A673 (cell line): ENCODE measurements at regions not wholly inside any gene's neighbourhood (a gene's known extent, or its start where the extent isn't known, plus 50 kb on each side); places are given as distances from the start of the nearest gene placed in this dataset.
"Not testable (repeated sequence)": the region's sequence is repeated elsewhere in the genome, so short reads cannot be mapped to it uniquely, and the experiment has no call there.

ENCODE experiments used
- BruUV-seq: library from RNA; stranded (reverse); fragments of 400-500 nt; replicated peaks from 2 replicates; lab custom pipeline; 2021; lab: Mats Ljungman, UMichigan
- CTCF ChIA-PET: fragments of 300-600 bp; sonication (Branson Sonifier 250); formaldehyde crosslinking; loops from one replicate; lab custom pipeline; 2022; ENCODE audit warnings: antibody characterized with exemption; lab: Charles Lee
- POLR2A ChIA-PET: fragments of 300-600 bp; sonication (Branson Sonifier 250); formaldehyde crosslinking; loops from one replicate; lab custom pipeline; 2022; ENCODE audit warnings: antibody characterized with exemption; ENCODE audit not compliant: low non-redundant PET; lab: Charles Lee
- DNase-seq: peaks from one replicate; pipeline ENCODE4 v3.0.0-alpha.2; 2015; ENCODE audit warnings: low spot score
- H3K27ac ChIP-seq: fragments of 200-600 bp; sonication (generic); 2 replicates; pipeline ENCODE4 v1.5.1; 2016; ENCODE audit warnings: mixed run types, low read depth, mild to moderate bottlenecking, mixed read lengths, antibody characterized with exemption, low read length; ENCODE audit not compliant: poor library complexity, severe bottlenecking
- H3K27me3 ChIP-seq: fragments of 200-600 bp; sonication (generic); replicated peaks from 2 replicates; pipeline ENCODE4 v1.6.1; 2017; ENCODE audit warnings: mixed run types, low read depth, mild to moderate bottlenecking, mixed read lengths, antibody characterized with exemption, low read length; ENCODE audit not compliant: insufficient read depth, poor library complexity
- H3K36me3 ChIP-seq: fragments of 200-600 bp; sonication (generic); 2 replicates; pipeline ENCODE4 v1.6.1; 2016; ENCODE audit warnings: mixed run types, mild to moderate bottlenecking, mixed read lengths, antibody characterized with exemption, low read length; ENCODE audit not compliant: insufficient read depth, poor library complexity, severe bottlenecking
- H3K4me1 ChIP-seq: fragments of 200-600 bp; sonication (generic); 2 replicates; pipeline ENCODE4 v1.6.1; 2017; ENCODE audit warnings: mixed run types, mild to moderate bottlenecking, mixed read lengths, antibody characterized with exemption, low read length; ENCODE audit not compliant: insufficient read depth, poor library complexity, severe bottlenecking
- H3K4me3 ChIP-seq: fragments of 200-600 bp; sonication (generic); 2 replicates; pipeline ENCODE4 v1.5.1; 2016; ENCODE audit warnings: low read depth, mixed run types, mild to moderate bottlenecking, mixed read lengths, low read length; ENCODE audit not compliant: poor library complexity, severe bottlenecking
- H3K9me3 ChIP-seq: fragments of 200-600 bp; sonication (generic); 2 replicates; pipeline ENCODE4 v1.6.1; 2016; ENCODE audit warnings: mixed run types, low read depth, mild to moderate bottlenecking, mixed read lengths, antibody characterized with exemption, low read length; ENCODE audit not compliant: poor library complexity, severe bottlenecking
- EZH2 ChIP-seq: fragments of 200-600 bp; sonication (generic); IDR thresholded peaks from 2 replicates; pipeline ENCODE4 v1.6.1; 2017; ENCODE audit warnings: borderline replicate concordance, low read depth, mild to moderate bottlenecking, mixed read lengths, antibody characterized with exemption, low read length; ENCODE audit not compliant: poor library complexity, severe bottlenecking
- intact Hi-C: fragments of 100-400 bp; cut with micrococcal nuclease; formaldehyde crosslinking; loops from one replicate; pipeline ENCODE4 v1.10.0; 2022; ENCODE audit not compliant: unreplicated experiment
- TF ChIP-seq, protein P1 (sequence below): fragments of 300-800, 200-600 bp; sonication (generic); conservative IDR thresholded peaks from 2 replicates; pipeline ENCODE4 v1.5.1; 2017; ENCODE audit warnings: low read depth, mild to moderate bottlenecking, antibody characterized with exemption, low read length, moderate library complexity, mixed read lengths

DNA sequence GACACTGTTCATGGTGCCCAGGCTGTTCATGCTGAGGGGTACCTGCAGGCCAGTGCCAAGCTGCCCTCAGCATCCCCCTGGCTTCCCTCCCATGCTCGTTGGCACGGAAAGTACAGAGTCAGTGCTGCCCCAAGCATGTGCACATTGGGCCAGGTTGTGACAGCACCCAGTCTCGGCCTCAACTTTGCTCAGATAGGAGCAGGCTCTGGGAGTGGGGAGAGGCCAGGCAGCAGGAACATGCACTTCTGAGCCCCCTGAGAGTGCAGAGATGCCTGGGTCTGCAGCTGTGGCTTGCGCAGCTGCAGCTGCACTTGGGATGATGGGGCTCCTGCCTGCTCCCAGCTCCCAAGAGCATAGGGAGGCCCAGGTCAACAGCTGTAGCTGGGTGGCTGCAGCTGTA, 966.4 kb upstream of the NCAM2 start:
- Histone ChIP-seq H3K27me3 (no peaks in the 10 kb centered on the region), H3K9me3 (peaks cover 9% of the 10 kb centered on the region), H3K36me3 (no peaks in the 10 kb centered on the region), H3K4me1 (no peaks in the 10 kb centered on the region), H3K27ac (no peak overlapping the region), H3K4me3 (no peak overlapping the region)
- TF ChIP-seq, protein P1, sequence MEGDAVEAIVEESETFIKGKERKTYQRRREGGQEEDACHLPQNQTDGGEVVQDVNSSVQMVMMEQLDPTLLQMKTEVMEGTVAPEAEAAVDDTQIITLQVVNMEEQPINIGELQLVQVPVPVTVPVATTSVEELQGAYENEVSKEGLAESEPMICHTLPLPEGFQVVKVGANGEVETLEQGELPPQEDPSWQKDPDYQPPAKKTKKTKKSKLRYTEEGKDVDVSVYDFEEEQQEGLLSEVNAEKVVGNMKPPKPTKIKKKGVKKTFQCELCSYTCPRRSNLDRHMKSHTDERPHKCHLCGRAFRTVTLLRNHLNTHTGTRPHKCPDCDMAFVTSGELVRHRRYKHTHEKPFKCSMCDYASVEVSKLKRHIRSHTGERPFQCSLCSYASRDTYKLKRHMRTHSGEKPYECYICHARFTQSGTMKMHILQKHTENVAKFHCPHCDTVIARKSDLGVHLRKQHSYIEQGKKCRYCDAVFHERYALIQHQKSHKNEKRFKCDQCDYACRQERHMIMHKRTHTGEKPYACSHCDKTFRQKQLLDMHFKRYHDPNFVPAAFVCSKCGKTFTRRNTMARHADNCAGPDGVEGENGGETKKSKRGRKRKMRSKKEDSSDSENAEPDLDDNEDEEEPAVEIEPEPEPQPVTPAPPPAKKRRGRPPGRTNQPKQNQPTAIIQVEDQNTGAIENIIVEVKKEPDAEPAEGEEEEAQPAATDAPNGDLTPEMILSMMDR = no peak
- no peak for TF ChIP-seq EZH2
- BruUV-seq = no TSS peak
- intact Hi-C loops = no loop called here
- DNase-seq = no peak
- ChIA-PET CTCF (no interaction called here), POLR2A (no interaction called here)

DNA sequence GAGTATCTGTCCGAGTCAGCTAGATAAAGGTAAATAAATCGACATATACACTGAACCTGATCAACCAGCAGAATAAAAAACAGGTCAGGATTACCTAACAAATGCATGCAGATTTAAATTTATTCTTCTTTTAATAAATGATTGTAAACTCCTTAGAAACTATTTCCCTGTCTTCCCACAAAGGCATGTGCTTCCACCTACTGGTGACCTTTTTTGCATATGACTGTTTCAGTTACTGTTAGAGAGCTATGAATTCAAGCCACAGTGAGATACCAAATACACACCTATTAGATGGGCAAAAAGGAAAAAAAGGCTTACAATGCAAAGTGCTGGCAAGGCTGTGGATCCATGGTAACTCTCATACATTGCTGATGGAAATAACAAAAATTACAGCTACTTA, 957.4 kb upstream of the NCAM2 start:
- H3K4me1 ChIP-seq = no peaks in the 10 kb centered on the region
- peaks cover 10% of the 10 kb centered on the region for H3K9me3 ChIP-seq
- POLR2A ChIA-PET = no interaction called here
- no peaks in the 10 kb centered on the region for H3K27me3 ChIP-seq
- no peak overlapping the region for H3K27ac ChIP-seq
- no peaks in the 10 kb centered on the region for H3K36me3 ChIP-seq
- CTCF ChIA-PET = no interaction called here
- no peak overlapping the region for H3K4me3 ChIP-seq
- no peak for DNase-seq
- intact Hi-C loops = no loop called here
- BruUV-seq = no TSS peak
- TF ChIP-seq, protein P1 = no peak
- no peak for TF ChIP-seq EZH2

DNA sequence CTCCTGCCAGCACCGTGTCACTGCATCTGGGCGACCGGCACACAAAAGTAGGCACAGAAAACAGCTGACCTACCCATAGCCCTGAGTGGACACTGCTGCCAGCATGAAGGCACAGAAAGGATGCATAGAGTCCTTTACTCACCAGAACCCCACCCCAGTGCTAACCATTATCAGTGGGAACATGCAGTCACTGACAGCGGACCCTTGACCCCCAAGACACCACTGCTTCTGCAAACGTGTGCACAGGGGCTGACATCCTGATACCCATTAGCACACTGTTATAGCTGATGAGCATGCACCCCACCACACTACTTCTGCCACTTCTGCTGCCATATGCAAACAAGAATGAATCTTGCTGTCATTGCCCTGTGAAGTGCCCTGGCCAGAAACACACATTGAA, 953.0 kb upstream of the NCAM2 start:
- BruUV-seq = no TSS peak
- ChIA-PET CTCF (no interaction called here), POLR2A (no interaction called here)
- Histone ChIP-seq H3K9me3 (peaks cover 16% of the 10 kb centered on the region), H3K27me3 (no peaks in the 10 kb centered on the region), H3K4me1 (no peaks in the 10 kb centered on the region), H3K27ac (no peak overlapping the region), H3K36me3 (no peaks in the 10 kb centered on the region), H3K4me3 (no peak overlapping the region)
- intact Hi-C loops = no loop called here
- DNase-seq = no peak
- TF ChIP-seq, protein P1 = no peak
- TF ChIP-seq EZH2 = no peak

DNA sequence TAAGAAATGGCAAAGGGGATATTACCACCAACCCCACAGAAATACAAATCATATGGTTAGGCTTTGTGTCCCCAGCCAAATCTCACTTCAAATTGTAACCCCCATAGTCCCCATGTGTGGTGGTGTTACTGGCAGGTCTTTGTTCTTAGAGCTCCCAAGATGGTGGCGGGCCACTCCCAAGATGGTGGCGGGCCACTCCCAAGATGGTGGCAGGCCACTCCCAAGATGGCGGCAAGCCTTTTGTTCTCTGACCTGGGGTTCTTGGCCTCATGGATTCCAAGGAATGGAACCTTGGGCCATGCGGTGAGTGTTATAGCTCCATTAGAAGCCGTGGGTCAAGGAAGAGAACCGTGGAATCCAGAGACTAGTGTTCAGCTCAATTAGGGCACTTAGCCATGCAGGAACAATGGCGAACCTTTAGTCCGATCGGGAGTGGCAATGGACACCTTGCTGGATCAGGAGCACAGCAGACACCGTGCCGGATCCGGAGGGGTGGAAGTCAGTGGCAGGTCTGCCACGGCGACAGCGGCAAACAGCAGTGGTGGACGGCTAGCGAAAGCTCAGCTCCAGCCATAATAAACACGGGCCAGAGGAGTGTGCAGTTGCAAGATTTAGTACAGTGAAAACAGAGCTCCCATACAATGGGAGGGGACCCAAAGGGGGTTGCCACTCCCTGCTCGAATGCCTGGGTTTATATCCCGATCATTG, 949.9 kb upstream of the NCAM2 start:
- H3K4me1 ChIP-seq, DNase-seq, H3K36me3 ChIP-seq, H3K27me3 ChIP-seq, H3K27ac ChIP-seq, BruUV-seq, intact Hi-C loops, CTCF ChIA-PET, H3K4me3 ChIP-seq: not testable (repeated sequence)
- peaks cover 19% of the 10 kb centered on the region for H3K9me3 ChIP-seq
- POLR2A ChIA-PET = interaction anchor here (0.6 kb wide), 1 partner anchor 46 kb away, joined by 5 read pairs; no protein-coding TSS in a partner anchor
